Chondrocyte (in vitro differentiated cells): ENCODE measurements at regions not wholly inside any gene's neighbourhood (a gene's known extent, or its start where the extent isn't known, plus 50 kb on each side); places are given as distances from the start of the nearest gene placed in this dataset.
"Not testable (repeated sequence)": the region's sequence is repeated elsewhere in the genome, so short reads cannot be mapped to it uniquely, and the experiment has no call there.

ENCODE experiments used
- DNase-seq: peaks from one replicate; pipeline ENCODE4 v3.0.0; 2021; ENCODE audit warnings: mixed read lengths, low spot score
- H3K27ac Mint-ChIP-seq: one replicate; pipeline ENCODE4 v1.8.0; 2021; ENCODE audit warnings: mild to moderate bottlenecking, moderate library complexity, mixed read lengths; ENCODE audit not compliant: unreplicated experiment
- H3K27me3 Mint-ChIP-seq: 2 replicates; pipeline ENCODE4 v1.8.0; 2021; ENCODE audit warnings: low read depth, mixed read lengths
- H3K36me3 Mint-ChIP-seq: 2 replicates; pipeline ENCODE4 v1.8.0; 2021; ENCODE audit warnings: low read depth, mixed read lengths
- H3K4me1 Mint-ChIP-seq: 2 replicates; pipeline ENCODE4 v1.8.0; 2021; ENCODE audit warnings: low read depth, mild to moderate bottlenecking, mixed read lengths
- H3K4me3 Mint-ChIP-seq: one replicate; pipeline ENCODE4 v1.8.0; 2021; ENCODE audit warnings: mild to moderate bottlenecking, moderate library complexity, mixed read lengths; ENCODE audit not compliant: unreplicated experiment
- H3K9me3 Mint-ChIP-seq: 2 replicates; pipeline ENCODE4 v1.8.0; 2021; ENCODE audit warnings: low read depth, mixed read lengths
- CTCF ChIP-seq: fragments of 200-600 bp; sonication (generic); IDR thresholded peaks from 2 replicates; pipeline ENCODE4 v1.5.0; 2021; ENCODE audit warnings: antibody characterized with exemption, mild to moderate bottlenecking, moderate library complexity

GRCh38 chr17:74123866-74124444 lies 79.5 kb upstream of the RPL38 start:
- Mint-ChIP-seq H3K36me3 (no peaks in the 10 kb centered on the region), H3K4me3 (no peak overlapping the region), H3K27me3 (peaks cover 8% of the 10 kb centered on the region), H3K4me1 (peaks cover 12% of the 10 kb centered on the region), H3K27ac (no peak overlapping the region), H3K9me3 (peaks cover 6% of the 10 kb centered on the region)
- no peak for DNase-seq
- no peak for TF ChIP-seq CTCF

GRCh38 chr17:74125156-74125555 lies 78.3 kb upstream of the RPL38 start:
- Mint-ChIP-seq H3K4me1 (peaks cover 12% of the 10 kb centered on the region), H3K27me3 (peaks cover 8% of the 10 kb centered on the region), H3K9me3 (peaks cover 6% of the 10 kb centered on the region), H3K27ac (no peak overlapping the region), H3K4me3 (no peak overlapping the region), H3K36me3 (no peaks in the 10 kb centered on the region)
- DNase-seq = no peak
- TF ChIP-seq CTCF = no peak

GRCh38 chr17:74126179-74126900 lies 77.1 kb upstream of the RPL38 start:
- H3K9me3 Mint-ChIP-seq = peaks cover 5% of the 10 kb centered on the region
- H3K4me3 Mint-ChIP-seq = no peak overlapping the region
- H3K27me3 Mint-ChIP-seq = peaks cover 12% of the 10 kb centered on the region
- TF ChIP-seq CTCF = no peak
- no peak for DNase-seq
- H3K27ac Mint-ChIP-seq = no peak overlapping the region
- peaks cover 12% of the 10 kb centered on the region for H3K4me1 Mint-ChIP-seq
- no peaks in the 10 kb centered on the region for H3K36me3 Mint-ChIP-seq

- H3K36me3 Mint-ChIP-seq = no peaks in the 10 kb centered on the region
- H3K27ac Mint-ChIP-seq = no peak overlapping the region
- no peak overlapping the region for H3K4me3 Mint-ChIP-seq
- TF ChIP-seq CTCF = no peak
- peaks cover 12% of the 10 kb centered on the region for H3K4me1 Mint-ChIP-seq
- H3K9me3 Mint-ChIP-seq = peaks cover 3% of the 10 kb centered on the region
- no peak for DNase-seq
- peaks cover 12% of the 10 kb centered on the region for H3K27me3 Mint-ChIP-seq
These were observed 76.5 kb upstream of the RPL38 start for GRCh38 chr17:74126959-74127358.

GRCh38 chr17:74128456-74129211 lies 74.8 kb upstream of the RPL38 start:
- peaks cover 17% of the 10 kb centered on the region for H3K27me3 Mint-ChIP-seq
- H3K9me3 Mint-ChIP-seq = peaks cover 5% of the 10 kb centered on the region
- TF ChIP-seq CTCF = no peak
- DNase-seq = no peak
- no peak overlapping the region for H3K4me3 Mint-ChIP-seq
- no peaks in the 10 kb centered on the region for H3K36me3 Mint-ChIP-seq
- H3K27ac Mint-ChIP-seq = no peak overlapping the region
- peaks cover 5% of the 10 kb centered on the region for H3K4me1 Mint-ChIP-seq

GRCh38 chr17:74129800-74130199 lies 73.7 kb upstream of the RPL38 start:
- H3K4me1 Mint-ChIP-seq, H3K36me3 Mint-ChIP-seq, H3K27ac Mint-ChIP-seq, DNase-seq, H3K4me3 Mint-ChIP-seq, H3K9me3 Mint-ChIP-seq: not testable (repeated sequence)
- peaks cover 23% of the 10 kb centered on the region for H3K27me3 Mint-ChIP-seq
